OCI-LY3 (cell line): ENCODE measurements at regions not wholly inside any gene's neighbourhood (a gene's known extent, or its start where the extent isn't known, plus 50 kb on each side); places are given as distances from the start of the nearest gene placed in this dataset.

Experiments
- H2AFZ ChIP-seq: fragments of 200-600, 300-600 bp; shearing (Covaris generic); 2 replicates; pipeline ENCODE4 v1.6.0; 2014; ENCODE audit warnings: antibody characterized with exemption, low read depth, low read length
- H3K27ac ChIP-seq: fragments of 200-600, 300-600 bp; sonication (generic); 2 replicates; pipeline ENCODE4 v1.5.1; 2014; ENCODE audit warnings: mild to moderate bottlenecking, low read length, moderate library complexity, mixed read lengths
- H3K27me3 ChIP-seq: fragments of 200-600, 300-600 bp; sonication (generic); 2 replicates; pipeline ENCODE4 v1.6.1; 2014; ENCODE audit warnings: low read depth, low read length, mixed read lengths
- H3K36me3 ChIP-seq: fragments of 200-600, 300-600 bp; sonication (generic); replicated peaks from 2 replicates; pipeline ENCODE3; 2014; ENCODE audit warnings: low read depth, low read length, mixed read lengths
- H3K4me1 ChIP-seq: fragments of 300-600, 200-600 bp; sonication (generic); 2 replicates; pipeline ENCODE4 v1.6.1; 2014; ENCODE audit warnings: low read length, mixed read lengths
- H3K4me2 ChIP-seq: fragments of 200-600, 300-600 bp; sonication (generic); 2 replicates; pipeline ENCODE4 v1.6.1; 2014; ENCODE audit warnings: low read length, mixed read lengths
- H3K4me3 ChIP-seq: fragments of 300-600, 200-600 bp; sonication (generic); 2 replicates; pipeline ENCODE4 v1.5.1; 2014; ENCODE audit warnings: antibody characterized with exemption, mild to moderate bottlenecking, low read length, moderate library complexity
- H3K79me2 ChIP-seq: fragments of 300-600, 200-600 bp; shearing (Covaris generic); 2 replicates; pipeline ENCODE4 v1.6.1; 2014; ENCODE audit warnings: mild to moderate bottlenecking, low read length, mixed read lengths
- H3K9ac ChIP-seq: fragments of 300-600, 200-600 bp; shearing (Covaris generic); 2 replicates; pipeline ENCODE4 v1.6.0; 2014; ENCODE audit warnings: mild to moderate bottlenecking, low read length, moderate library complexity
- H3K9me3 ChIP-seq: fragments of 200-600, 300-600 bp; shearing (Covaris generic); 2 replicates; pipeline ENCODE4 v1.6.1; 2014; ENCODE audit warnings: low read length, mixed read lengths; ENCODE audit not compliant: insufficient read depth
- H4K20me1 ChIP-seq: fragments of 200-600, 300-600 bp; sonication (generic); 2 replicates; pipeline ENCODE4 v1.6.1; 2016; ENCODE audit warnings: low read length, mixed read lengths; ENCODE audit not compliant: insufficient read depth
- CTCF ChIP-seq: fragments of 200-600, 300-600 bp; sonication (generic); IDR thresholded peaks from 2 replicates; pipeline ENCODE4 v1.5.1; 2014; ENCODE audit warnings: antibody characterized with exemption, low read length, low read depth
- EZH2phosphoT487 ChIP-seq: fragments of 200-600 bp; shearing (Covaris generic); IDR thresholded peaks from 2 replicates; pipeline ENCODE4 v1.6.1; 2018; ENCODE audit warnings: antibody characterized with exemption, mixed run types, low read depth

GRCh38 chr1:195076682-195077081 lies 1531.6 kb downstream of the KCNT2 start:
- H4K20me1 ChIP-seq, result no peaks in the 10 kb centered on the region
- H3K79me2 ChIP-seq, result no peaks in the 10 kb centered on the region
- no peaks in the 10 kb centered on the region for H3K9me3 ChIP-seq
- H3K4me2 ChIP-seq, result no peak overlapping the region
- H3K4me1 ChIP-seq, result 0 out of 2 replicates have a peak, but pooled peaks cover under 1% of the 10 kb centered on the region
- no peak overlapping the region for H3K4me3 ChIP-seq
- no peak overlapping the region for H2AFZ ChIP-seq
- H3K27ac ChIP-seq, result no peak overlapping the region
- H3K9ac ChIP-seq, result no peak overlapping the region
- TF ChIP-seq EZH2phosphoT487, result no peak
- no peak for TF ChIP-seq CTCF
- no peaks in the 10 kb centered on the region for H3K27me3 ChIP-seq
- no peaks in the 10 kb centered on the region for H3K36me3 ChIP-seq

GRCh38 chr1:195075973-195076372 lies 1532.3 kb downstream of the KCNT2 start:
- Histone ChIP-seq H3K36me3 (no peaks in the 10 kb centered on the region), H3K27me3 (no peaks in the 10 kb centered on the region), H3K9me3 (no peaks in the 10 kb centered on the region), H3K27ac (no peak overlapping the region), H3K9ac (no peak overlapping the region), H2AFZ (no peak overlapping the region), H3K4me2 (no peak overlapping the region), H3K4me3 (no peak overlapping the region), H3K4me1 (0 out of 2 replicates have a peak, but pooled peaks cover 3% of the 10 kb centered on the region), H4K20me1 (no peaks in the 10 kb centered on the region), H3K79me2 (no peaks in the 10 kb centered on the region)
- TF ChIP-seq CTCF (no peak), EZH2phosphoT487 (no peak)

GRCh38 chr1:195071461-195071860 lies 1536.8 kb downstream of the KCNT2 start:
- H2AFZ ChIP-seq, result no peak overlapping the region
- H4K20me1 ChIP-seq, result no peaks in the 10 kb centered on the region
- H3K4me3 ChIP-seq, result no peak overlapping the region
- no peak overlapping the region for H3K27ac ChIP-seq
- no peaks in the 10 kb centered on the region for H3K27me3 ChIP-seq
- H3K9ac ChIP-seq, result no peak overlapping the region
- no peaks in the 10 kb centered on the region for H3K36me3 ChIP-seq
- H3K9me3 ChIP-seq, result no peaks in the 10 kb centered on the region
- no peaks in the 10 kb centered on the region for H3K79me2 ChIP-seq
- H3K4me2 ChIP-seq, result no peak overlapping the region
- TF ChIP-seq EZH2phosphoT487 (no peak), CTCF (no peak)
- H3K4me1 ChIP-seq, result 0 out of 2 replicates have a peak, but pooled peaks cover 3% of the 10 kb centered on the region

GRCh38 chr1:195065437-195065836 lies 1542.8 kb downstream of the KCNT2 start:
- Histone ChIP-seq H3K27me3 (no peaks in the 10 kb centered on the region), H2AFZ (no peak overlapping the region), H4K20me1 (no peaks in the 10 kb centered on the region), H3K79me2 (no peaks in the 10 kb centered on the region), H3K27ac (no peak overlapping the region), H3K36me3 (no peaks in the 10 kb centered on the region), H3K9ac (no peak overlapping the region), H3K4me1 (no peaks in the 10 kb centered on the region), H3K4me2 (no peak overlapping the region), H3K4me3 (no peak overlapping the region), H3K9me3 (no peaks in the 10 kb centered on the region)
- no peak for TF ChIP-seq EZH2phosphoT487
- no peak for TF ChIP-seq CTCF
